ENCODE measurements at regions not wholly inside any gene's neighbourhood (a gene's known extent, or its start where the extent isn't known, plus 50 kb on each side); places are given as distances from the start of the nearest gene placed in this dataset.

GRCh38 chr6:29887819-29888776 lies 54.2 kb upstream of the HLA-A start:
- H3K4me3 Mint-ChIP-seq = peak overlapping the region; percentile 73
- no peak overlapping the region for H3K9ac ChIP-seq

More at GRCh38 chr6:29887819-29888776, 54.2 kb upstream of the HLA-A start:
- H3K36me3 ChIP-seq = no peaks in the 10 kb centered on the region
- TF ChIP-seq EZH2phosphoT487 (IDR thresholded peaks at IDR 0.05) = peak; percentile 81
- no peak for TF ChIP-seq CTCF (IDR thresholded peaks at IDR 0.05)
- TF ChIP-seq EZH2 (IDR thresholded peaks at IDR 0.05) = peak; percentile 87
- Mint-ChIP-seq H3K36me3 (no peaks in the 10 kb centered on the region), H3K9me3 (peaks cover 10% of the 10 kb centered on the region), H3K4me1 (no peaks in the 10 kb centered on the region), H3K27ac (no peak overlapping the region), H3K27me3 (ENCODE audit: insufficient read depth, low read depth) (peaks cover 34% of the 10 kb centered on the region)
- peaks cover 61% of the 10 kb centered on the region for H3K27me3 ChIP-seq
- no peak overlapping the region for H3K27ac ChIP-seq
- no peaks in the 10 kb centered on the region for H3K4me1 ChIP-seq
- DNase-seq (ENCODE audit: low spot score) = peak; percentile 47
- peak overlapping the region; percentile 53 for H3K4me3 ChIP-seq
- no peaks in the 10 kb centered on the region for H3F3A ChIP-seq (ENCODE audit: low read depth)
- peak overlapping the region; percentile 76 for H3K4me2 ChIP-seq
- no peaks in the 10 kb centered on the region for H3K9me3 ChIP-seq (ENCODE audit: low read depth)
- peak overlapping the region; percentile 90 for H2AFZ ChIP-seq (replicated peaks)
- no peaks in the 10 kb centered on the region for H3K79me2 ChIP-seq (ENCODE audit: low read depth)
- H4K20me1 ChIP-seq (ENCODE audit: low read depth) = no peaks in the 10 kb centered on the region

All from neural progenitor cell (in vitro differentiated cells).